HG02885 (cell line): ENCODE measurements at regions not wholly inside any gene's neighbourhood (a gene's known extent, or its start where the extent isn't known, plus 50 kb on each side); places are given as distances from the start of the nearest gene placed in this dataset.

ENCODE experiments used
- ATAC-seq: cut with Tn5 transposase; IDR thresholded peaks from one replicate; pipeline ENCODE4 v1.9.1; 2021; ENCODE audit warnings: mild to moderate bottlenecking; ENCODE audit not compliant: unreplicated experiment, poor library complexity

- no peak for ATAC-seq
These were observed 96.6 kb upstream of the RUNX1 start for GRCh38 chr21:35145626-35146233.

- ATAC-seq: no peak
These were observed 95.9 kb upstream of the RUNX1 start for GRCh38 chr21:35144978-35145377.

- ATAC-seq: no peak
These were observed 93.1 kb upstream of the RUNX1 start for GRCh38 chr21:35142036-35142815.

GRCh38 chr21:35139382-35139715 is 90.2 kb upstream of the RUNX1 start:
- peak; percentile 31 for ATAC-seq

- ATAC-seq: peak; percentile 59
These were observed 89.7 kb upstream of the RUNX1 start for GRCh38 chr21:35138665-35139381.

GRCh38 chr21:35136586-35137219 is 87.6 kb upstream of the RUNX1 start:
- no peak for ATAC-seq

GRCh38 chr21:35136106-35136505 is 87.0 kb upstream of the RUNX1 start:
- no peak for ATAC-seq

- ATAC-seq: no peak
These were observed 86.4 kb upstream of the RUNX1 start for GRCh38 chr21:35135481-35135880.

- no peak for ATAC-seq
These were observed 85.2 kb upstream of the RUNX1 start for GRCh38 chr21:35134309-35134708.

- ATAC-seq: no peak
These were observed 79.4 kb upstream of the RUNX1 start for GRCh38 chr21:35128536-35128935.

- ATAC-seq: no peak
These were observed 78.7 kb upstream of the RUNX1 start for GRCh38 chr21:35127851-35128250.

- ATAC-seq: no peak
These were observed 77.9 kb upstream of the RUNX1 start for GRCh38 chr21:35127026-35127425.

GRCh38 chr21:35120631-35121180 is 71.6 kb upstream of the RUNX1 start:
- no peak for ATAC-seq

- no peak for ATAC-seq
These were observed 70.5 kb upstream of the RUNX1 start for GRCh38 chr21:35119501-35120047.

GRCh38 chr21:35116777-35117176 is 67.7 kb upstream of the RUNX1 start:
- no peak for ATAC-seq

- no peak for ATAC-seq
These were observed 64.0 kb upstream of the RUNX1 start for GRCh38 chr21:35113064-35113463.

- no peak for ATAC-seq
These were observed 62.3 kb upstream of the RUNX1 start for GRCh38 chr21:35111321-35111930.

- ATAC-seq: no peak
These were observed 59.8 kb upstream of the RUNX1 start for GRCh38 chr21:35108887-35109286.

GRCh38 chr21:35107520-35107919 is 58.4 kb upstream of the RUNX1 start:
- ATAC-seq: no peak

- ATAC-seq: no peak
These were observed 57.2 kb upstream of the RUNX1 start for GRCh38 chr21:35106246-35106835.
